ENCODE measurements at regions not wholly inside any gene's neighbourhood (a gene's known extent, or its start where the extent isn't known, plus 50 kb on each side); places are given as distances from the start of the nearest gene placed in this dataset.

DNA sequence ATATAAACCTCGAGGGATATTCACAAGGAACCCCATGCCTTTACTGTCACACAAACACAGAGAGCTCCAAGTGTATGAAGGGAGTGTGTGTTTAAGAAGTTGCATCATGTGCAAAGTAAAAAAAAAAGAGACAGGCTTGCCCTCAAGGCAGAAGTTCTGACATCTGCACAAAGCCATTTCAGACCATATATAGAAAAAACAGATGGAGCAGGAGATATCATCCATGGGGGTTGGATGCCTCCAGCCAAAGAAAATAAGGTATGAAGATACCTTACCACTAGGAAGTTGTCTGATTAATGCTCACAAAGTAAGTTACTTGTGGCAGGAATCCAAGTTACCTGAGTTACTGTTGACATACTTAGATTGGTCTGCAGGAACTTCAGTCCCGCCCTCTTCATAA, 476.2 kb downstream of the KDM5D start:
- H3K4me3 ChIP-seq (ENCODE audit: low read depth, low read length): no peak overlapping the region
- DNase-seq (ENCODE audit: low read depth): no peak
- no peak for TF ChIP-seq CTCF (IDR thresholded peaks at IDR 0.05; ENCODE audit: insufficient read depth, low read depth, low read length)

DNA sequence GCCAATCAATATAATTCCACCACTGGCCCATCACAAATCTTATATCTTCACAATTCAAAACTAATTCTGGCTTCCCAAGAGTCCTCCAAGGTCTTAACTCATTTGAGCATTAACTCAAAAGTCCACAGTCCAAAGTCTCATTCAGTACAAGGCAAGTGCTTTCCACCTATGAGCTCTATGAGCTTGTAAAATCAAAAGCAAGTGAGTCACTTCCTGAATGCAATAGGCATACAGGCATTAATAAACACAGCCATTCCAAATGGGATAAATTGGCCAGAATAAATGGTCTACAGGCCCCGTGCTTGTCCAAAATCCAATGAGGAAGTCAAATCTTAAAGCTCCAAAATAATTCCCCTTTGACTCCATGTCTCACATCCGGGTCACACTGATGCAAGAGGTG, 479.1 kb downstream of the KDM5D start:
- TF ChIP-seq CTCF (IDR thresholded peaks at IDR 0.05; ENCODE audit: insufficient read depth, low read depth, low read length): no peak
- H3K4me3 ChIP-seq (ENCODE audit: low read depth, low read length): no peak overlapping the region
- DNase-seq (ENCODE audit: low read depth): no peak

GRCh38 chrY:19262310-19262709, 482.2 kb downstream of the KDM5D start:
- no peak overlapping the region for H3K4me3 ChIP-seq (ENCODE audit: low read depth, low read length)
- DNase-seq (ENCODE audit: low read depth): no peak
- TF ChIP-seq CTCF (IDR thresholded peaks at IDR 0.05; ENCODE audit: insufficient read depth, low read depth, low read length): no peak

GRCh38 chrY:19232276-19232994, 458.9 kb upstream of the HSFY2 start:
- no peak overlapping the region for H3K4me3 ChIP-seq (ENCODE audit: low read depth, low read length)
- DNase-seq (ENCODE audit: low read depth): no peak
- no peak for TF ChIP-seq CTCF (IDR thresholded peaks at IDR 0.05; ENCODE audit: insufficient read depth, low read depth, low read length)

DNA sequence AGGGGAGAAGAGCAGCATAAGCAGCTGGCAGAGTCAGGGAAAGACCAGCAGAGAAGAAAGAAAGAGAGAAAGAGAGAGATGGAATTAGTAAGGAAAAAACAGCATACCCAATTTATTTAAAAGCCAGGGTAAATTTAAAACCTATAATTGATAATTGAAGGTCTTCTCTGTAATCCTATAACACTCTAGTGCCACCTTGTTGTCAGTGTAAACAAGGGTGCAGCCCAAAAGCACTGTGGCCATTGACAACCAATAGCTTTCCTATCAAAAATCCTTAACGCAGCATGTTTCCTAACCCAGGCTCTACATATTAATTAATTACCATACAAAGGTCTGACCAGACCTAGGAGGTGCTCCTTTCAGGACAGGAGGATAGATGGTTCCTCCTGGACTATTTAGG, 447.2 kb upstream of the HSFY2 start:
- TF ChIP-seq CTCF (IDR thresholded peaks at IDR 0.05; ENCODE audit: insufficient read depth, low read depth, low read length): no peak
- no peak overlapping the region for H3K4me3 ChIP-seq (ENCODE audit: low read depth, low read length)
- DNase-seq (ENCODE audit: low read depth): no peak

DNA sequence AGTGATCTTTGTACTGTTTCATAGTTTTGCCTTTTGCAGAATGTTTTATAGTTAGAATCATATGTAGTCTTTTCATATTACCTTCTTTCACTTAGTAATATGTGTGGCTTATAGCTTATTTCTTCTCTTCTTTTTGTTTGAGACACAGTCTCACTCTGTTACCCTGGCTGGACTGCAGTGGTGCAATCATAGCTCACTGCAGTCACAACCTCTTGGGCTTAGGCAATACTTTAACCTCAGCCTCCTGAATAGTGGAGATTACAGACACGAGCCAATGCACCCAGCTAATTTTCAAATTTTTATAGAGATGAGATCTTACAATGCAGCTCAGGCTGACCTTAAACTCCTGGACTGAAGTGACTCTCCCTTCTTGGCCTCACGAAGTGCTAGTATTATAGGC, 435.4 kb upstream of the HSFY2 start:
- no peak for TF ChIP-seq CTCF (IDR thresholded peaks at IDR 0.05; ENCODE audit: insufficient read depth, low read depth, low read length)
- DNase-seq (ENCODE audit: low read depth): no peak
- H3K4me3 ChIP-seq (ENCODE audit: low read depth, low read length): no peak overlapping the region

GRCh38 chrY:19207048-19207447, 433.5 kb upstream of the HSFY2 start:
- no peak overlapping the region for H3K4me3 ChIP-seq (ENCODE audit: low read depth, low read length)
- no peak for TF ChIP-seq CTCF (IDR thresholded peaks at IDR 0.05; ENCODE audit: insufficient read depth, low read depth, low read length)
- no peak for DNase-seq (ENCODE audit: low read depth)

Data from fibroblast of villous mesenchyme (primary cell).